Muscle layer of duodenum (tissue), 2 donors: ENCODE measurements at regions not wholly inside any gene's neighbourhood (a gene's known extent, or its start where the extent isn't known, plus 50 kb on each side); places are given as distances from the start of the nearest gene placed in this dataset.
A peak's percentile ranks its signal among the peaks of the same experiment; 100 is the strongest.

Experiments
- H3K27ac ChIP-seq: one replicate; pipeline ENCODE4 v1.7.0; 2013; ENCODE audit warnings: mild to moderate bottlenecking, low read length
- H3K27me3 ChIP-seq: one replicate; pipeline ENCODE4 v1.7.0; 2013; ENCODE audit warnings: low read depth, mild to moderate bottlenecking, control low read depth, low read length
- H3K36me3 ChIP-seq, 2 donors: one replicate each; pipeline ENCODE4 v1.7.0; 2013; ENCODE audit warnings: low read length in 2 of 2, control low read depth in 1 of 2, mild to moderate bottlenecking in 1 of 2; ENCODE audit not compliant: insufficient read depth in 2 of 2, control insufficient read depth in 1 of 2
- H3K4me1 ChIP-seq, 2 donors: one replicate each; pipeline ENCODE4 v1.7.0; 2013; ENCODE audit warnings: low read length in 2 of 2, mild to moderate bottlenecking in 2 of 2, control low read depth in 1 of 2, moderate library complexity in 1 of 2; ENCODE audit not compliant: insufficient read depth in 2 of 2, control insufficient read depth in 1 of 2
- H3K4me3 ChIP-seq, 2 donors: one replicate each; pipeline ENCODE4 v1.7.0; 2013; ENCODE audit warnings: low read length in 2 of 2, low read depth in 1 of 2, mild to moderate bottlenecking in 1 of 2
- H3K9me3 ChIP-seq, 2 donors: one replicate each; pipeline ENCODE4 v1.7.0; 2013; ENCODE audit warnings: low read length in 2 of 2, control low read depth in 1 of 2, mild to moderate bottlenecking in 1 of 2; ENCODE audit not compliant: control insufficient read depth in 1 of 2
- donor health status: healthy.

DNA sequence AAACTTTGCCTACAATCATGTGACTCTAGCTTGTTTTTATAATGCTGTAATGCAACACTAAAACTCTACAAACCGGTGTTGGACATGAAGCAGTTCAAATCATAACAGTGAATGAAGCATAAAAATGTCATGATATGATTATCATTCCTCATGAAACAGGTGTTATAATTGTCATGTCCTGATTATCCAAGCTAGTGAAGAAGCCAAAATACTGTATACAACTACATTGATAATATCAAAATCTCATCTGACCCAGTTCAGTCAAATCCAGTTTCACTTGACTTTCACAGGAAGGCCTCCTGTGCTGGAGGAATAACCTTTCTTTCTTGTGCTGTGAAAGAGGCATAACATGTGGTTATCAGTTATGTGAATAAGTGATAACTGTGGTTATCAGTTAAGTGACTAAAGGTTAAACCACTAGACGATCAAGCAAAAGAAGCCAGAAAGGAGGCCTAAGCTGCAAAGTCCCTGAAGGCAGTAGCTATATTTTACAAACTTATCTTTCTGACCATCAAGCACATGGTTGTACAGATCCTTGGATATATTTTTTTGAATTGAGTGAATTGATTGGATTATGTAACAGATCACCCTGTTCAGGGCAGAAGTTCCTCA lies 296.4 kb downstream of the TUSC7 start:
- Histone ChIP-seq H3K9me3 (no peaks in the 10 kb centered on the region), H3K4me1 (peaks cover 0 to 2% of the 10 kb centered on the region in 2 donors), H3K4me3 (no peak overlapping the region), H3K27ac (no peak overlapping the region), H3K27me3 (no peaks in the 10 kb centered on the region), H3K36me3 (no peaks in the 10 kb centered on the region)

DNA sequence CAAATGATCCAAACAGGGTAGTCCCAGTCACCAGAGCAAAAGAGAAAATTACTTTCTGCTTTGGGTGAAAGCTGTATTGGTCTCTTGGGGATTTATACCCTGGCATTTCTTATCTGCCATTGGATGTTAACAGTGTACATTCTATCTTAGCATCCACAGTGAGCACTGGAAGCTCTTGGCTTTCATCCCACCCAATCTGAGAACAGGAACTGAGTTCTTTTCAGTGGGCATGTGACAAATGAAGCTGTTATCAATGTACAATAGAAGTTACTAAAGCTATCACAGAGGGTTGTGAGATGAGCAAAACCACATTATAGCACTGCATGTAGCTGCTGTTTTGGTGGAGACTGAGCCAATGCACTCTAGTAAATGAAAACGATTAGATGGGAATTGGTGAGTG lies 300.7 kb downstream of the TUSC7 start:
- Histone ChIP-seq H3K36me3 (no peaks in the 10 kb centered on the region), H3K27ac (no peak overlapping the region)

GRCh38 chr3:117011687-117012250 lies 302.2 kb downstream of the TUSC7 start:
- no peak overlapping the region for H3K27ac ChIP-seq
- H3K4me1 ChIP-seq, result no peaks in the 10 kb centered on the region
- no peaks in the 10 kb centered on the region for H3K36me3 ChIP-seq
- no peak overlapping the region for H3K4me3 ChIP-seq
- no peaks in the 10 kb centered on the region for H3K9me3 ChIP-seq
- no peaks in the 10 kb centered on the region for H3K27me3 ChIP-seq

More for the DNA sequence above, 300.7 kb downstream of the TUSC7 start:
- Histone ChIP-seq H3K4me1 (peaks cover 0 to 2% of the 10 kb centered on the region in 2 donors), H3K9me3 (no peaks in the 10 kb centered on the region), H3K27me3 (no peaks in the 10 kb centered on the region), H3K4me3 (no peak overlapping the region)

- H3K4me3 ChIP-seq, result no peak overlapping the region
- H3K4me1 ChIP-seq, result no peaks in the 10 kb centered on the region
- no peaks in the 10 kb centered on the region for H3K36me3 ChIP-seq
- H3K27ac ChIP-seq, result no peak overlapping the region
- no peaks in the 10 kb centered on the region for H3K27me3 ChIP-seq
- H3K9me3 ChIP-seq, result no peaks in the 10 kb centered on the region
Measured at GRCh38 chr3:117016378-117016777, 306.8 kb downstream of the TUSC7 start.

DNA sequence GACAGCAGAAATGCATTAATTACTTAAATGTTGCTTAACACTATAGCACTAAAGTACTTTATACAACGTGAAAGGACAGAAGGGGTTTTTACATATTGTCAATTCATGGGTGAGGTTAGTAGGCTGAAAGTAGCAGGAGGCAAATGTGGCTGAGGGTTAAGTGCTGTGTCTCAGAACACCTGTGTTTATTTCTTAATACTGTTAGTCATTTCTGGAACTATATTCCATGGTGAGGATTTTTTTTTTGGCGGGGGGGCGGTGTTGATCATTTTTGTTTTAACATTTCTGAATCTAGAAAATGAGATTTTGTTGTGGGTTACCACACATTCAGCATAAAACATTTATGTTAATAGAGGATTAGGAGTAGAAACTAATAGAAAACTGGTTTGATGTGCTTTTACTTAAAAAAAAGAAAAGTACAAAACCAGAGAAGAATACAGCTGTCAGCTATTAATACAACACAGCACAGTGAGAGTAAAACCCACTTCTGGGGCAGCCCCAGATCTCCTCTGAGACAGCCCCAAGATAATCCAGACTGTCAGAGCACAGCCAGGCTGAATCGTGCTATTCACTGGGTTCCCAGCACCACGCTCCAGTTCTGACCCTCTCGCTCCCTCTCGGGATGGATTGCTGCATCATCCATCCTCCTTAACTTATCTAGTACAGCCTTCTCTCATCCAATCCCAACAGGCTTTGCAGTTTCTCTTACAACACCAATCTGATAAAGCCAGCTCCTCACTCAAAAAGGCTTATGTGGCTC lies 307.7 kb downstream of the TUSC7 start:
- Histone ChIP-seq H3K27ac (no peak overlapping the region), H3K9me3 (no peaks in the 10 kb centered on the region), H3K4me3 (no peak overlapping the region), H3K27me3 (no peaks in the 10 kb centered on the region), H3K4me1 (no peaks in the 10 kb centered on the region), H3K36me3 (no peaks in the 10 kb centered on the region)

DNA sequence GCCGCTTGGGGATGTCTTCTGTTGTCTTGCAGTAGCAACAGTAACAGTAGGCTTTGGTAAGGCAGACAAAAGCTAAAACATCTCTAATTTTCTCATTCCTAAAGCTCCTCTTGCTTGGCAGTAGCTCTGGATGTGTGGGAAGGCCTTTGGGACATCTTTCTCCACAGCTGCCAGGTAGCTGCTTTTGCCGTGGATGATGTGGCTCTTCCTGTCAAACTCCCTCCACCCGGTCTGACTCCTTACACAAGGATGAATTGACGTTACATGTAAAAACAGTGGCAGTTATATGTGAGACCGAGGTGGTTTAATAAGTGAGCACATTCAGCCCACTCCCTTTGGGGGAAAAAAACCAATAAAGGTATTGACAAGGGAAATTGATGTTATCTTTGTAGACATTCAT lies 309.1 kb downstream of the TUSC7 start:
- no peaks in the 10 kb centered on the region for H3K4me1 ChIP-seq
- H3K4me3 ChIP-seq, result no peak overlapping the region
- no peak overlapping the region for H3K27ac ChIP-seq
- H3K27me3 ChIP-seq, result no peaks in the 10 kb centered on the region
- H3K36me3 ChIP-seq, result no peaks in the 10 kb centered on the region
- no peaks in the 10 kb centered on the region for H3K9me3 ChIP-seq

DNA sequence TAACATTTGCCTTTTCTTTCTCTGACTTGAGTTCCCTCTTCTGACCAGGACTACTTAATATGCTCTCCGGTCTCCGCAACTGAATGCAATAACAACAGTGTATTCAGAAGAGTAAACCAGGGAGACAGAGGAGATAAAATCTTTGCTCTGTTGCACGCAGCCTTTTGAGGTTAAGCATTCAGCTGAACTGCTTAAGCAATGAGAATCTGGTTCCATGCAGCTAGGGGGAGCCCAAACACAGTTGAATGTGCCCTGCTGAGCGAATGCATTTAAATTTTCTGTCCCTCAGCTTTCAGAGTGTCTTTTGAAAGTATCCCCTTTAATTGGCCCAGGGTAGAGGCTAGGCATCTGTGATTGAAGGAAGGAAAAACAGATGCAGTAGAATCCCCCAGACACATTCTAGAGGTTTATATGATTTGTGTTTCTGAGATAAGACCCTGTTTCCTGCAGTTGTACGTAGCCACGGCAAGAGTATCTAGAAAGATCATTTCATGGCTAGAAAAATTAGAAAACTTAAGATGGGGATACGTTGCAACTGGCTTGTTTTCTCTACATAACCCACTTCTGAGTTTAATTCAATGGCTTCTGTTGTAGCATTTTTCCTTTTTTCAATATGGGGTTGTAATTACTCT lies 309.6 kb downstream of the TUSC7 start:
- Histone ChIP-seq H3K9me3 (no peaks in the 10 kb centered on the region), H3K4me3 (no peak overlapping the region), H3K27ac (no peak overlapping the region), H3K27me3 (no peaks in the 10 kb centered on the region), H3K36me3 (no peaks in the 10 kb centered on the region), H3K4me1 (no peaks in the 10 kb centered on the region)

DNA sequence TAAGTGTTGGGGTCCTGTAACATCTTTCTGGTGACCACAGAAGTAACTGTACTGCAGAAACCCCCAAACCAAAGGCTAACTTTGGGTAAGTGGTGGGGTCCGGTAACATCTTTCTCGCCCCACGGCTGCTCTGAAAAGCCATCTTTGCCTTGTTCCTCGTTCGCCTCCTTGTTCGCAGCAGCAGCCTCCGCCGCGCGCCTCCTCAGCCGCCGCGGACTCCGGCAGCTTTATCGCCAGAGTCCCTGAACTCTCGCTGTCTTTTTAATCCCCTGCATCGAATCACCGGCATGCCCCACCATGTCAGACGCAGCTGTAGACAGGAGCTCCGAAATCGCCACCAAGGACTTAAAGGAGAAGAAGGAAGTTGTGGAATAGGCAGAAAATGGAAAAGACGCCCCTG lies 316.8 kb downstream of the TUSC7 start:
- Histone ChIP-seq H3K27me3 (no peaks in the 10 kb centered on the region), H3K9me3 (no peaks in the 10 kb centered on the region), H3K27ac (no peak overlapping the region), H3K4me3 (no peak overlapping the region), H3K4me1 (no peaks in the 10 kb centered on the region), H3K36me3 (no peaks in the 10 kb centered on the region)

- Histone ChIP-seq H3K4me1 (peaks cover 5 to 11% of the 10 kb centered on the region in 2 donors), H3K36me3 (no peaks in the 10 kb centered on the region), H3K9me3 (no peaks in the 10 kb centered on the region), H3K27me3 (no peaks in the 10 kb centered on the region), H3K4me3 (peak overlapping the region in 1 of 2 donors; percentile 2), H3K27ac (peak overlapping the region; percentile 60)
Measured at GRCh38 chr3:117035745-117036144, 326.2 kb downstream of the TUSC7 start.

- Histone ChIP-seq H3K36me3 (no peaks in the 10 kb centered on the region), H3K4me1 (peaks cover 5 to 11% of the 10 kb centered on the region in 2 donors), H3K4me3 (peak overlapping the region in 1 of 2 donors; percentile 2), H3K27me3 (no peaks in the 10 kb centered on the region), H3K9me3 (no peaks in the 10 kb centered on the region), H3K27ac (peak overlapping the region; percentile 60)
Measured at GRCh38 chr3:117036259-117036799, 326.8 kb downstream of the TUSC7 start.

DNA sequence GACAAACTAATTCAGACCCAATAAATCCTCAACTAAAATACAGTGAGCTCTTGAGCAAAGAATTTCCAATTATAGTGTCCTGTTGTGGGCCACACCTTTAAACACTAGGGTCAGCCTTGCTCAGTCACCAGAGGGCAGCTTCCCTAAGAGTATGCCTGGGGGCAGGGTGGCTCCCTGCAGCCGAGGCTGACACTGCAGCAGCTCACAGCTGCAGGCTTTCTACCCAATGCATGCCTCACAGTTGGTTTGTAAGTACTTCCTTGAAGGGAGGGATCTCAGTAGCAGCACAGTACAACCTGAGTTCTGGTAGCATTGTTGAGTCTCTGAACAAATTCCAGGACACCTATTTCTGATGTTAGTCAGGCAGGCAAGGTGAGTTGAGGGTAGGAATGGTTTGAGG lies 335.6 kb downstream of the TUSC7 start:
- no peak overlapping the region for H3K27ac ChIP-seq
- no peaks in the 10 kb centered on the region for H3K4me1 ChIP-seq
- H3K36me3 ChIP-seq, result no peaks in the 10 kb centered on the region
- no peaks in the 10 kb centered on the region for H3K9me3 ChIP-seq
- H3K4me3 ChIP-seq, result no peak overlapping the region
- H3K27me3 ChIP-seq, result no peaks in the 10 kb centered on the region
